NCI-H2107 treated with DMSO at 0.1 percent for 48 hours (cell line): ENCODE measurements at regions not wholly inside any gene's neighbourhood (a gene's known extent, or its start where the extent isn't known, plus 50 kb on each side); places are given as distances from the start of the nearest gene placed in this dataset.

Experiments
- DNase-seq: peaks from one replicate; lab custom pipeline; 2025; ENCODE audit not compliant: unreplicated experiment; lab: John Stamatoyannopoulos, UW

- DNase-seq, result no peak
Observed at GRCh38 chr1:218573925-218574324, 228.8 kb downstream of the TGFB2 start.

- DNase-seq, result no peak
Observed at GRCh38 chr1:218575079-218575478, 229.9 kb downstream of the TGFB2 start.

GRCh38 chr1:218575856-218576255 is 230.7 kb downstream of the TGFB2 start:
- DNase-seq, result no peak

- no peak for DNase-seq
Observed at GRCh38 chr1:218582646-218583045, 237.5 kb downstream of the TGFB2 start.

- no peak for DNase-seq
Observed at GRCh38 chr1:218584418-218585155, 239.5 kb downstream of the TGFB2 start.

- no peak for DNase-seq
Observed at GRCh38 chr1:218585511-218586184, 240.5 kb downstream of the TGFB2 start.

- no peak for DNase-seq
Observed at GRCh38 chr1:218587900-218588299, 242.8 kb downstream of the TGFB2 start.

GRCh38 chr1:218588540-218589172 is 243.5 kb downstream of the TGFB2 start:
- DNase-seq, result no peak

GRCh38 chr1:218589487-218589886 is 244.4 kb downstream of the TGFB2 start:
- no peak for DNase-seq

GRCh38 chr1:218591966-218592365 is 246.8 kb downstream of the TGFB2 start:
- DNase-seq, result no peak

GRCh38 chr1:218592688-218593087 is 247.6 kb downstream of the TGFB2 start:
- DNase-seq, result no peak

GRCh38 chr1:218600968-218601367 is 255.8 kb downstream of the TGFB2 start:
- no peak for DNase-seq

- DNase-seq, result no peak
Observed at GRCh38 chr1:218604217-218604616, 259.1 kb downstream of the TGFB2 start.

- no peak for DNase-seq
Observed at GRCh38 chr1:218611916-218612585, 266.9 kb downstream of the TGFB2 start.

GRCh38 chr1:218613105-218613504 is 268.0 kb downstream of the TGFB2 start:
- DNase-seq, result peak; percentile 40

GRCh38 chr1:218614031-218614430 is 268.9 kb downstream of the TGFB2 start:
- no peak for DNase-seq

- no peak for DNase-seq
Observed at GRCh38 chr1:218616681-218617080, 271.5 kb downstream of the TGFB2 start.

GRCh38 chr1:218617986-218618385 is 272.9 kb downstream of the TGFB2 start:
- no peak for DNase-seq

GRCh38 chr1:218620956-218621355 is 275.8 kb downstream of the TGFB2 start:
- DNase-seq, result no peak

- DNase-seq, result no peak
Observed at GRCh38 chr1:218624052-218624451, 278.9 kb downstream of the TGFB2 start.

GRCh38 chr1:218625393-218625792 is 280.3 kb downstream of the TGFB2 start:
- no peak for DNase-seq
